GM21515 (cell line): ENCODE measurements at regions not wholly inside any gene's neighbourhood (a gene's known extent, or its start where the extent isn't known, plus 50 kb on each side); places are given as distances from the start of the nearest gene placed in this dataset.

Experiments used
- ATAC-seq: cut with Tn5 transposase; IDR thresholded peaks from one replicate; pipeline ENCODE4 v1.9.1; 2021; ENCODE audit not compliant: unreplicated experiment

- ATAC-seq = no peak
Measured at GRCh38 chr3:68468695-68469375, 463.5 kb downstream of the TAFA4 start.

GRCh38 chr3:68467465-68467864, 464.9 kb downstream of the TAFA4 start:
- no peak for ATAC-seq

GRCh38 chr3:68458581-68458980, 473.8 kb downstream of the TAFA4 start:
- ATAC-seq = no peak

GRCh38 chr3:68448510-68449383, 483.6 kb downstream of the TAFA4 start:
- ATAC-seq = no peak

GRCh38 chr3:68447885-68448284, 484.5 kb downstream of the TAFA4 start:
- ATAC-seq = no peak

- no peak for ATAC-seq
Measured at GRCh38 chr3:68441054-68441453, 491.3 kb downstream of the TAFA4 start.

- ATAC-seq = no peak
Measured at GRCh38 chr3:68436619-68437401, 495.5 kb downstream of the TAFA4 start.

GRCh38 chr3:68428495-68428894, 503.9 kb downstream of the TAFA4 start:
- ATAC-seq = no peak

GRCh38 chr3:68424796-68425460, 507.4 kb downstream of the TAFA4 start:
- ATAC-seq = no peak

- no peak for ATAC-seq
Measured at GRCh38 chr3:68408626-68409025, 523.7 kb downstream of the TAFA4 start.

GRCh38 chr3:68403741-68404140, 528.6 kb downstream of the TAFA4 start:
- no peak for ATAC-seq

GRCh38 chr3:68402235-68402918, 530.0 kb downstream of the TAFA4 start:
- ATAC-seq = no peak

- ATAC-seq = no peak
Measured at GRCh38 chr3:68378631-68379030, 553.7 kb downstream of the TAFA4 start.

GRCh38 chr3:68373727-68374126, 558.6 kb downstream of the TAFA4 start:
- ATAC-seq = no peak

GRCh38 chr3:68363796-68364195, 568.6 kb downstream of the TAFA4 start:
- ATAC-seq = no peak

- ATAC-seq = no peak
Measured at GRCh38 chr3:68360492-68360891, 571.9 kb downstream of the TAFA4 start.

- ATAC-seq = no peak
Measured at GRCh38 chr3:68345781-68346180, 586.6 kb downstream of the TAFA4 start.

- ATAC-seq = no peak
Measured at GRCh38 chr3:68342426-68342825, 589.9 kb downstream of the TAFA4 start.

- no peak for ATAC-seq
Measured at GRCh38 chr3:68336042-68336441, 596.3 kb downstream of the TAFA4 start.

- no peak for ATAC-seq
Measured at GRCh38 chr3:68334367-68334986, 597.9 kb downstream of the TAFA4 start.
